Amygdala (tissue), 56 donors: ENCODE measurements at regions not wholly inside any gene's neighbourhood (a gene's known extent, or its start where the extent isn't known, plus 50 kb on each side); places are given as distances from the start of the nearest gene placed in this dataset.

Source experiments
- DNase-seq, 56 donors: peaks; one replicate each; lab custom pipeline; 2025; lab: John Stamatoyannopoulos, UW

GRCh38 chr2:192347542-192347941 lies 152.8 kb upstream of the TMEFF2 start:
- no peak for DNase-seq

DNA sequence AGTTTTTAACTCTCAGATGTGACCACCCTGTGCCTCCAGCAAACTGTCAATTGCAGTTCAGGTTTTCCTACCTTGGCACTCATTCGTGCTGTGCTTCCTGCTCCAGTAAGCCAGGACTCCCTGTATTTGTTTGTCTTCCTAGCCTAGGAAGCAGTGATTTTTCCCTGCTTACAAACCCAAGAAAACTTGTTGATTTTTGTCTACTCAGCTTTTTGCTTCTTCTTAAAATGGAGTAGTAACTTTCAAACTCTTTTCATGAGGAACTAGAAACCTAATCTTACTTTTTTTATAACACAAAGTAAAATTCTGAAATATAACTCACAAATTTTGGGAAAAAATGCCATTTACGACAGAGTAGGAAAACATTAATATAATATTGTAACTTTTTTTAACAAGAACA lies 150.6 kb upstream of the TMEFF2 start:
- DNase-seq, result no peak

DNA sequence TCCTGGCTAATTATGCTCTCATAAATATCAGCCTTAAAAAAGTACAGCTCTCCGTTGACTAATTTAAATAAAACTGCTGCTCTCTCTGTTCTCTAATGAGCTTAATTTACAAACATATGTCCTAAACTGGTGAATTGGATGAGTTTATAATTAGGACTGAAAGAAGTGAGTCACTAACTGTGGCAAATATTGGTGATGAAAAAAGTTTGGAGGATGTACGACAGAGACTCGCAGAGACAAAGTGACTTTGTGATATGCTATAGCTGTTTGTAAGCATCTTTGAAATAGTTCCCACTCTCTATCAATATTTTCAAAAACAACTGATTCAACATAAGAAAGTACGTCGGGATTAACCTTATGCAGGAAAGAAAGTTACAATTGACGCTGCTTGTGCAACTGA lies 138.9 kb upstream of the TMEFF2 start:
- no peak for DNase-seq

- DNase-seq, result no peak
Observed at GRCh38 chr2:192328297-192328696, 133.6 kb upstream of the TMEFF2 start.

- no peak for DNase-seq
Observed at GRCh38 chr2:192327576-192327975, 132.8 kb upstream of the TMEFF2 start.

GRCh38 chr2:192315543-192315942 lies 120.8 kb upstream of the TMEFF2 start:
- no peak for DNase-seq

DNA sequence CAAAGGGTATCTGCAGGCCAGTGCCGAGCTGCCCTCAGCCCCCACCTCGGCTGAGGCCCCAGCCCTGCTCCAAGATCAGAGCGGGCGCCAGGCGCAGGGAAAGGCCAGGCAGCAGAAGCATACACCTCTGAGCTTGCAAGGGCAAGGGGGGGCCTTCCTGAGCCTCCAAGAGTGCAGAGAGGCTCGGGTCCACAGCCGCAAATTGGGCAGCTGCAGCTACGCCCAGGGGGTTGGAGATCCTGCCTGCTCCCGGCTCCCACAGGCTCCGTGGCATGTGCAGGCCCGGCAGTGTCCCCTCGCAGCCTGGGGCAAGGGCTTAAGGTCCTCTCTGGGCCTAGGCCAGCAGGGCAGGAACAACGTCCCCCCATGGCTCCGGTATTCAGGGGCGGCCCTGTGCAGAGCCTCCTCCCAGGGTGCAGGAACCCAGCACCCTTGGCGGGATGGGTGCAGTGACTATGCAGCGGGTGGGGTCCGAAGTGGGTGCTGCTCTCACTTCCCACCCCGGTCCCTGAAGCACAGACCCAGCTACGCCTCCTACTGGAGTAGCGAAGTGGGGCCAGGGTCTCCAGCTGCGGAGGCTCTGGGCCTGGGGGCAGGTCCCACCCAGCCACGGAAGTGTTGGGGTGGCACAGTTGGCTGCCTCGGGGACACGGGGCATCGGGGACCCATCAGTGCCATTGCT lies 120.2 kb upstream of the TMEFF2 start:
- DNase-seq, result no peak

DNA sequence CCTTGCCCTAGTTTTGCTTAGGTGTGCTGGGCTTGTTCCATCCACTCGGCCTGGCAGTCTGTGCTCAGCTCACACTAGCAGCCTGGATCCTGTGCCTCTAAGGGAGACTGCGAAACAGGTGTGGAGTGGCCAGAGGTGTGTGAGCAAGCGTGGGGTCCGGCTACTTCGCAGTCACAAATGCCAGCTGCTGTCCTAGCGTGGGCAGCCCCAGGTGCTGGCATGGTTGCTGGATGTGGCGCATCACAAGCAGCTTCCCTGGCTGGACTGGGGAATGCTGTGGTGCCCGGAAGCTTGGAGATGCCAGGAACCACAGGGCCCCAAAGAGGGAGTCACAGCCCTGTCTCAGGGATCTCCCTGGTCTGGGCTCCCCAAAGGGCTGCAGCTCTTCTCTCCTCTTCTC lies 119.0 kb upstream of the TMEFF2 start:
- DNase-seq, result no peak

- no peak for DNase-seq
Observed at GRCh38 chr2:192311701-192312460, 117.1 kb upstream of the TMEFF2 start.

DNA sequence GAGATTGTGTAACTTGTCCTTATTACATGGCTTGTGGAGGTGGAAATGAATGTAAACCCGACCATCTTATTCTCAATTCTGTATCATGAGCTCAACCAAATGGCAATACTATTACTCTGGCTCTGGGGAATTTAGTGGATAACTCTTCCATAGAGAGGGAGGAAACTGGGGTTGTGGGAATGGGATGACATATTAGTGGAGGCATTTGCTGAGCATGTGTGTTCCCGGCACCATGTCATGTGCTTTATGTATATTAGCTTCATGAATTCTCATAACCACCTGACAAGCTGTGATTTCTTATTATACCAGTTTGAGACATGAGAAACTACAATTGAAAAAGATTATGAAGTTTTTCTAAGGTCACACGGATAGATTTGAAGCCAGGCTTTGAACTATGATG lies 112.8 kb upstream of the TMEFF2 start:
- DNase-seq, result no peak

GRCh38 chr2:192298664-192299063 lies 103.9 kb upstream of the TMEFF2 start:
- DNase-seq, result peak in 1 of 56 donors; percentile 4

GRCh38 chr2:192292478-192292877 lies 97.7 kb upstream of the TMEFF2 start:
- no peak for DNase-seq

DNA sequence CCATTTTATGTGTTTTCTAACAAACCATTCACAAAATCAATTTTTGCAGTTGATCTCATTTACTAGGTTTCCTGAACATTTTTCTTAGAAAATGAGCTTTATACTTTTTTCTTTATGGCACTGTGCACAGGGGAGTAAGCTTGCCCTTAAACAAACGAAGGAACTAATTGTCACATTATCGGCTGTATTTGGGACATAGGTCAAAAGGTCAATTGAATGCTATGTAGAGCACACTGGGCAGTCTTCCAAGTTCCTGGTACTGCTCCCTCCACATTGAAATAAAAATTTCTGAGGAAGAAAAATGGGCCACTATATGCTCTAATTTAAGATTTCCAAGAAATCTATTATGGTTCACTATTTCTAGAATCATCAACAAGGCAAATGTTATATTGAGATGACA lies 93.6 kb upstream of the TMEFF2 start:
- no peak for DNase-seq

GRCh38 chr2:192286093-192286701 lies 91.5 kb upstream of the TMEFF2 start:
- peak in 26 of 56 donors; percentile 1 to 69 (median 21) for DNase-seq

DNA sequence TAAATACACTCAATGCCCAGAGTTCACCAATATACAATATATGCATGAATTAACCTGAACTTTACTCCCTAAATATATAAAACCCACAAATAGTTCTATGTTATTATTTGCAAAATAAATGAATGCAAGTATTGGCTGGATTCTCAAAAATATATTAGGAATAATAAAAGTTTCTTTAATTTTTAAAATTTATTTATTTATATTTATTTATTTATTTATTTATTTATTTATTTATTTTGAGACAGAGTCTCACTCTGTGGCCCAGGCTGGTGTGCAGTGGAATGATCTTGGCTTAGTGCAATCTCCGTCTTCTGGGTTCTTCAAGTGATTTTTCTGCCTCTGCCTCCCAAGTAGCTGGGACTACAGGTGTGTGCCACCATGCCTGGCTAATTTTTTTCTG lies 88.7 kb upstream of the TMEFF2 start:
- no peak for DNase-seq

- DNase-seq, result no peak
Observed at GRCh38 chr2:192278701-192279100, 84.0 kb upstream of the TMEFF2 start.

DNA sequence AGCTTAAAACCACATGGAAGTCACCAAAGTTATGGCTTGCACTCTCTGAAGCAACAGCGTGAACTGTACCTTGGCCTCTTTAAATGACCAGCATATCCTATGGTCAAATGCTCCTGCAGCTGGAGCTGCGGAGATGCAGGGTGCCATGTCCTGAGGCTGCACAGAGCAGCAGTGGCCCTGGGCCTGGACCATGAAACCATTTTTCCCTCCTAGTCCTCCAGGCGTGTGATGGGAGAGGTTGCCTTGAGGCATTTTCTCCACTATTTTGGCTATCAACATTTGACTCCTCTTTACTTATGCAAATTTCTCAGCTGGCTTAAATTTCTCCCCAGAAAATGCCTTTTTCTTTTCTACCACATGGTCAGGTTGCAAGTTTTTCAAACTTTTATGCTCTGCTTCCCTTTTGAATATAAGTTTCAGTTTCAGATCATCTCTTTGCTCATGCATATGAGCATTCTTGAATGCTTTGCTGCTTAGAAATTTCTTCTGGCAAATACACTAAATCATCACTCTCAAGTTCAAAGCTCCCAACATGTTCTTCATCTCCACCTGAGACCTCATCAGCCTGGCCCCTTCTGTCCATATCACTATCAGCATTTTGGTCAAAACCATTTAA lies 82.9 kb upstream of the TMEFF2 start:
- no peak for DNase-seq

GRCh38 chr2:192275632-192276031 lies 80.9 kb upstream of the TMEFF2 start:
- DNase-seq, result no peak

DNA sequence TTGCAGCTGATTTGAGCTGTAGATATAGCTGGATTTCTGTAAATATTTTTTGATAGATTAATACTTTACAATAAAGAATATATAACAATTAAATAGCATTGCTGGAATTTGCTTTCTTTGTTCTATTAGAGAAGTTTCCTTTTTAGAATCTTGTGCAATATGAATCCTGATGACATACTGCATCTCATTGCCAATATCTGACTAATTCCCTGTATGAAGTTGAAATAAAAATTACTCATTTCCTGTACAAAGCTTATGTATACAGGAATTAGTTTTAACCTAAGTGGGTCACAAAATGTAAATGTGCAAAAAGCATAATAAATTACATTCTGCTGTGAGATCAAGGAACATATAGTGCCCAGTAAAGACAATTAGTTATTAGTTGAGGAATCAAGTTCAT lies 72.8 kb upstream of the TMEFF2 start:
- no peak for DNase-seq

- no peak for DNase-seq
Observed at GRCh38 chr2:192265751-192266150, 71.0 kb upstream of the TMEFF2 start.

DNA sequence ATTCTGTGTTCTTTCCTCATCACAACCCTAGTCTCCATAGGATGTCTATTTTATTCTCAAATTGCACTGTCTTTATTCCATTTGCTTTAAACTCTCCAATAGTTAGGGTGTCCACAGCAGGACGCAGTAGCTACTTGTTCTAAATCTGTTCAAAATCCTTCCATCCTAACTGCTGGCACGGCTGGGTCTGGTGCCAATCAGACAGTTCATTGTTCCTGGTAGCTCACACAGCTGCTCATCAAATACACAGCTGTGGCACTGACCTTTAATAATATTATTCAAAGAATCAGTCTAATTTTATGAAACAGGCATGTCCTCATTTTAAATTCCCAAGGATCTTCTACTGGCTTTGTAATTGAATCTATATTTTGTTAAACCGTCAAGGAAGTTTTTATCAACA lies 59.7 kb upstream of the TMEFF2 start:
- peak in 28 of 56 donors; percentile 2 to 70 (median 26) for DNase-seq
